SK-N-SH treated with all-trans-retinoic acid at 6 μM for 48 hours (cell line): ENCODE measurements at regions not wholly inside any gene's neighbourhood (a gene's known extent, or its start where the extent isn't known, plus 50 kb on each side); places are given as distances from the start of the nearest gene placed in this dataset.

Experiments
- ATAC-seq: fragments of 200-7000 bp; cut with Tn5 transposase; 3 replicates; pipeline ENCODE4 v1.9.1; 2020; ENCODE audit warnings: mild to moderate bottlenecking, moderate library complexity
- BACH2 ChIP-seq: fragments of 250-450 bp; sonication (Bioruptor Pico); IDR thresholded peaks from 2 replicates; pipeline ENCODE4 v1.9.0; 2021; ENCODE audit warnings: mild to moderate bottlenecking, borderline replicate concordance
- CREB5 ChIP-seq: fragments of 250-450 bp; sonication (Bioruptor Pico); IDR thresholded peaks from 2 replicates; pipeline ENCODE4 v1.5.1; 2020; ENCODE audit warnings: low read depth, mild to moderate bottlenecking, moderate library complexity
- CSDC2 ChIP-seq: fragments of 250-450 bp; sonication (Bioruptor Pico); IDR thresholded peaks from 2 replicates; pipeline ENCODE4 v1.5.0; 2020; ENCODE audit warnings: mild to moderate bottlenecking, moderate library complexity
- CSRNP3 ChIP-seq: fragments of 250-450 bp; sonication (Bioruptor Pico); IDR thresholded peaks from 2 replicates; pipeline ENCODE4 v1.5.1; 2021; ENCODE audit warnings: mild to moderate bottlenecking, moderate library complexity
- GLIS3 ChIP-seq: fragments of 250-450 bp; sonication (Bioruptor Pico); IDR thresholded peaks from 2 replicates; pipeline ENCODE4 v1.5.0; 2020; ENCODE audit warnings: mild to moderate bottlenecking, moderate library complexity
- POU6F1 ChIP-seq: fragments of 250-450 bp; sonication (Bioruptor Pico); IDR thresholded peaks from 2 replicates; pipeline ENCODE4 v1.8.0; 2021; ENCODE audit warnings: low read depth, mild to moderate bottlenecking, moderate library complexity, borderline replicate concordance
- PPARA ChIP-seq: fragments of 250-450 bp; sonication (Bioruptor Pico); IDR thresholded peaks from 2 replicates; pipeline ENCODE4 v1.5.0; 2020; ENCODE audit warnings: mild to moderate bottlenecking, borderline replicate concordance
- RARB ChIP-seq: fragments of 250-450 bp; sonication (Bioruptor Pico); IDR thresholded peaks from 2 replicates; pipeline ENCODE4 v1.8.0; 2021; ENCODE audit warnings: mild to moderate bottlenecking, moderate library complexity
- SNAI2 ChIP-seq: fragments of 250-450 bp; sonication (Bioruptor Pico); IDR thresholded peaks from 2 replicates; pipeline ENCODE4 v1.5.0; 2020; ENCODE audit warnings: mild to moderate bottlenecking, moderate library complexity
- TOX ChIP-seq: fragments of 250-450 bp; sonication (Bioruptor Pico); IDR thresholded peaks from 2 replicates; pipeline ENCODE4 v1.8.0; 2021; ENCODE audit warnings: mild to moderate bottlenecking, moderate library complexity, borderline replicate concordance
- TSHZ2 ChIP-seq: fragments of 250-450 bp; sonication (Bioruptor Pico); IDR thresholded peaks from 2 replicates; pipeline ENCODE4 v1.5.0; 2020; ENCODE audit warnings: mild to moderate bottlenecking, moderate library complexity
- ZC3H10 ChIP-seq: fragments of 250-450 bp; sonication (Bioruptor Pico); IDR thresholded peaks from 2 replicates; pipeline ENCODE4 v1.5.1; 2021; ENCODE audit warnings: mild to moderate bottlenecking, moderate library complexity
- ZFP3 ChIP-seq: fragments of 250-450 bp; sonication (Bioruptor Pico); IDR thresholded peaks from 2 replicates; pipeline ENCODE4 v1.5.0; 2020; ENCODE audit warnings: mild to moderate bottlenecking, moderate library complexity
- ZFP30 ChIP-seq: fragments of 450-650 bp; formaldehyde crosslinking; IDR thresholded peaks from 2 replicates; pipeline ENCODE4 v1.5.0; 2022; ENCODE audit warnings: mild to moderate bottlenecking, moderate library complexity
- ZNF565 ChIP-seq: fragments of 450-650 bp; formaldehyde crosslinking; conservative IDR thresholded peaks from 2 replicates; pipeline ENCODE4 v1.5.0; 2020; ENCODE audit warnings: low read depth, mild to moderate bottlenecking, moderate library complexity
- ZNF70 ChIP-seq: fragments of 450-650 bp; formaldehyde crosslinking; IDR thresholded peaks from 2 replicates; pipeline ENCODE4 v1.5.0; 2020; ENCODE audit warnings: mild to moderate bottlenecking, moderate library complexity
- ZNF8 ChIP-seq: fragments of 450-650 bp; formaldehyde crosslinking; IDR thresholded peaks from 2 replicates; pipeline ENCODE4 v1.5.0; 2020; ENCODE audit warnings: mild to moderate bottlenecking, moderate library complexity

- TF ChIP-seq BACH2 (CRISPR knock-in tag) (no peak), POU6F1 (CRISPR knock-in tag) (no peak)
Observed at GRCh38 chr3:150330174-150330573, 77.9 kb upstream of the TSC22D2 start (continued).

GRCh38 chr3:150329408-150329807, 78.7 kb upstream of the TSC22D2 start:
- no peak for TF ChIP-seq ZC3H10 (CRISPR knock-in tag)
- TF ChIP-seq CSRNP3 (CRISPR knock-in tag), result no peak
- no peak for TF ChIP-seq ZNF70
- TF ChIP-seq GLIS3, result no peak
- TF ChIP-seq TSHZ2, result no peak
- TF ChIP-seq ZNF8, result no peak
- TF ChIP-seq BACH2 (CRISPR knock-in tag), result no peak
- TF ChIP-seq TOX (CRISPR knock-in tag), result no peak
- TF ChIP-seq CSDC2, result no peak
- TF ChIP-seq ZNF565 (CRISPR knock-in tag), result no peak
- no peak for TF ChIP-seq ZFP3 (CRISPR knock-in tag)
- TF ChIP-seq RARB (CRISPR knock-in tag), result no peak
- TF ChIP-seq ZFP30 (CRISPR knock-in tag), result no peak
- no peak for TF ChIP-seq CREB5 (CRISPR knock-in tag)
- no peak for TF ChIP-seq POU6F1 (CRISPR knock-in tag)
- TF ChIP-seq SNAI2 (CRISPR knock-in tag), result no peak
- no peak for ATAC-seq

- ATAC-seq, result no peak
- TF ChIP-seq PPARA (CRISPR knock-in tag) (no peak), TSHZ2 (no peak), CSDC2 (no peak), SNAI2 (CRISPR knock-in tag) (no peak), ZC3H10 (CRISPR knock-in tag) (no peak), BACH2 (CRISPR knock-in tag) (no peak), ZNF8 (no peak), ZNF70 (no peak), GLIS3 (no peak), CSRNP3 (CRISPR knock-in tag) (no peak), RARB (CRISPR knock-in tag) (no peak), ZFP3 (CRISPR knock-in tag) (no peak), ZFP30 (CRISPR knock-in tag) (no peak), POU6F1 (CRISPR knock-in tag) (no peak)
Observed at GRCh38 chr3:150328654-150329040, 79.5 kb upstream of the TSC22D2 start.
